NCI-H1105 treated with DMSO at 0.1 percent for 48 hours (cell line): ENCODE measurements at regions not wholly inside any gene's neighbourhood (a gene's known extent, or its start where the extent isn't known, plus 50 kb on each side); places are given as distances from the start of the nearest gene placed in this dataset.

Experiments
- DNase-seq: peaks from one replicate; lab custom pipeline; 2025; lab: John Stamatoyannopoulos, UW

- no peak for DNase-seq
Observed at GRCh38 chr17:69605571-69605970, 191.1 kb downstream of the MAP2K6 start.

- no peak for DNase-seq
Observed at GRCh38 chr17:69606142-69606800, 191.8 kb downstream of the MAP2K6 start.

GRCh38 chr17:69607162-69607834 lies 192.8 kb downstream of the MAP2K6 start:
- DNase-seq = peak; percentile 76

GRCh38 chr17:69608141-69608540 lies 193.6 kb downstream of the MAP2K6 start:
- peak; percentile 10 for DNase-seq

- no peak for DNase-seq
Observed at GRCh38 chr17:69608808-69609472, 194.4 kb downstream of the MAP2K6 start.

- peak; percentile 12 for DNase-seq
Observed at GRCh38 chr17:69609473-69610305, 195.2 kb downstream of the MAP2K6 start.

- DNase-seq = no peak
Observed at GRCh38 chr17:69620363-69620762, 205.9 kb downstream of the MAP2K6 start.

GRCh38 chr17:69625474-69625873 lies 211.0 kb downstream of the MAP2K6 start:
- DNase-seq = no peak

GRCh38 chr17:69630056-69630635 lies 215.6 kb downstream of the MAP2K6 start:
- no peak for DNase-seq

- DNase-seq = no peak
Observed at GRCh38 chr17:69634844-69635243, 220.3 kb downstream of the MAP2K6 start.

- no peak for DNase-seq
Observed at GRCh38 chr17:69637446-69638156, 223.1 kb downstream of the MAP2K6 start.

- DNase-seq = no peak
Observed at GRCh38 chr17:69639096-69639495, 224.6 kb downstream of the MAP2K6 start.

- no peak for DNase-seq
Observed at GRCh38 chr17:69640073-69640472, 225.6 kb downstream of the MAP2K6 start.

- DNase-seq = no peak
Observed at GRCh38 chr17:69643686-69644085, 229.2 kb downstream of the MAP2K6 start.

- DNase-seq = no peak
Observed at GRCh38 chr17:69646729-69647128, 232.2 kb downstream of the MAP2K6 start.

- no peak for DNase-seq
Observed at GRCh38 chr17:69650881-69651280, 236.4 kb downstream of the MAP2K6 start.

- no peak for DNase-seq
Observed at GRCh38 chr17:69651921-69652320, 237.4 kb downstream of the MAP2K6 start.

GRCh38 chr17:69654981-69655855 lies 240.7 kb downstream of the MAP2K6 start:
- no peak for DNase-seq

- no peak for DNase-seq
Observed at GRCh38 chr17:69655902-69656301, 241.4 kb downstream of the MAP2K6 start.

GRCh38 chr17:69669441-69670178 lies 255.1 kb downstream of the MAP2K6 start:
- peak; percentile 81 for DNase-seq
